ENCODE measurements at regions not wholly inside any gene's neighbourhood (a gene's known extent, or its start where the extent isn't known, plus 50 kb on each side); places are given as distances from the start of the nearest gene placed in this dataset.

DNA sequence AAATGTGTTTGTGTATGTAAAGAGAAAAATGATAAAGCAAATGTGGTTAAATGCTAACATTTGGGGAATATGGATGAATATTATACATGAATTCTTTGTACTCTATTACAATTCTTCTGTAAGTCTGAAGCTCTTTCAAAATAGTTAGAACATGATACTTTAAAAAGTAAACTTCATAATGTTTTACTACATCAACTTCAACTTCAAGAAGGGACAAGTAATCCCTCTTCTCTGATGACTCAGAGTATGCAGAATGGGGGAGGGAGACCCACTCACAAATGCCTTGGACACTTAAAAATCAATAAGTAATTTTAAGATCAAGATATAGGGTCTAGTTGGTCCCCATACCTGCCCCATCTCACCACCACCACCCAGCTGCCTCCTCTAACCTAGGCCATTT lies 162.4 kb downstream of the ESM1 start:
- ChIA-PET CTCF (no interaction called here), POLR2A (no interaction called here)
- TF ChIP-seq, protein P1, sequence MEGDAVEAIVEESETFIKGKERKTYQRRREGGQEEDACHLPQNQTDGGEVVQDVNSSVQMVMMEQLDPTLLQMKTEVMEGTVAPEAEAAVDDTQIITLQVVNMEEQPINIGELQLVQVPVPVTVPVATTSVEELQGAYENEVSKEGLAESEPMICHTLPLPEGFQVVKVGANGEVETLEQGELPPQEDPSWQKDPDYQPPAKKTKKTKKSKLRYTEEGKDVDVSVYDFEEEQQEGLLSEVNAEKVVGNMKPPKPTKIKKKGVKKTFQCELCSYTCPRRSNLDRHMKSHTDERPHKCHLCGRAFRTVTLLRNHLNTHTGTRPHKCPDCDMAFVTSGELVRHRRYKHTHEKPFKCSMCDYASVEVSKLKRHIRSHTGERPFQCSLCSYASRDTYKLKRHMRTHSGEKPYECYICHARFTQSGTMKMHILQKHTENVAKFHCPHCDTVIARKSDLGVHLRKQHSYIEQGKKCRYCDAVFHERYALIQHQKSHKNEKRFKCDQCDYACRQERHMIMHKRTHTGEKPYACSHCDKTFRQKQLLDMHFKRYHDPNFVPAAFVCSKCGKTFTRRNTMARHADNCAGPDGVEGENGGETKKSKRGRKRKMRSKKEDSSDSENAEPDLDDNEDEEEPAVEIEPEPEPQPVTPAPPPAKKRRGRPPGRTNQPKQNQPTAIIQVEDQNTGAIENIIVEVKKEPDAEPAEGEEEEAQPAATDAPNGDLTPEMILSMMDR (IDR thresholded peaks at IDR 0.05; ENCODE audit: control extremely low read depth, extremely low read depth, low read depth, missing control alignments), result no peak
- DNase-seq (ENCODE audit: extremely low spot score), result no peak

- ChIA-PET POLR2A (no interaction called here), CTCF (no interaction called here)
- TF ChIP-seq, protein P1 (IDR thresholded peaks at IDR 0.05; ENCODE audit: control extremely low read depth, extremely low read depth, low read depth, missing control alignments), result no peak
- no peak for DNase-seq (ENCODE audit: extremely low spot score)
These were observed 163.1 kb downstream of the ESM1 start for GRCh38 chr5:54822324-54822687.

- POLR2A ChIA-PET, result no interaction called here
- TF ChIP-seq, protein P1 (IDR thresholded peaks at IDR 0.05; ENCODE audit: control extremely low read depth, extremely low read depth, low read depth, missing control alignments), result no peak
- CTCF ChIA-PET, result interaction anchor here (1.0 to 2.5 kb wide), 4 partner anchors 9 to 304 kb away, joined by 4 to 8 read pairs (median 6); partner anchors contain the start of gene SNX18
- no peak for DNase-seq (ENCODE audit: extremely low spot score)
These were observed 163.7 kb downstream of the ESM1 start for GRCh38 chr5:54821445-54822323.

- ChIA-PET POLR2A (no interaction called here), CTCF (interaction anchor here (0.9 to 2.5 kb wide), 6 partner anchors 9 to 303 kb away, joined by 3 to 8 read pairs (median 4); partner anchors contain the start of gene SNX18)
- DNase-seq (ENCODE audit: extremely low spot score), result no peak
- TF ChIP-seq, protein P1 (IDR thresholded peaks at IDR 0.05; ENCODE audit: control extremely low read depth, extremely low read depth, low read depth, missing control alignments), result no peak
These were observed 164.9 kb downstream of the ESM1 start for GRCh38 chr5:54820346-54821134.

DNA sequence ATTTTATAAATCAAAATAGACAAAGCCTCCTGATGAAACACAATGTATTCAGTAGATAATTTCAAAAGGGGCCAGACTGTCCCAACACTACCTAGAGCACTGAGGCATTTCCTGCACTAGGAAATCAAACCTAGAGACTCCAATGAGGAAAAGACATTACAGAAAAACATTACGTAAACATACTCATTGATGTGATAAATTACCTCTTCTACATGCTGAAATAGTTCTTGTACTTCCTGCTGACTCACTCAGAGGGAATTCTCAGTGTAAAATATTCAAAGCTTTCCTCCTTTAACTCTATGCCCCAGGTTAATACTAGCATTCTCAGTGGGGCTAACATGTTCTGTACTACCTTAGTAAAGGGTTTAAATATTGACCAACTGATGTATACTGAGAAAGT lies 178.0 kb downstream of the ESM1 start:
- ChIA-PET POLR2A (no interaction called here), CTCF (no interaction called here)
- DNase-seq (ENCODE audit: extremely low spot score), result no peak
- TF ChIP-seq, protein P1 (IDR thresholded peaks at IDR 0.05; ENCODE audit: control extremely low read depth, extremely low read depth, low read depth, missing control alignments), result no peak

DNA sequence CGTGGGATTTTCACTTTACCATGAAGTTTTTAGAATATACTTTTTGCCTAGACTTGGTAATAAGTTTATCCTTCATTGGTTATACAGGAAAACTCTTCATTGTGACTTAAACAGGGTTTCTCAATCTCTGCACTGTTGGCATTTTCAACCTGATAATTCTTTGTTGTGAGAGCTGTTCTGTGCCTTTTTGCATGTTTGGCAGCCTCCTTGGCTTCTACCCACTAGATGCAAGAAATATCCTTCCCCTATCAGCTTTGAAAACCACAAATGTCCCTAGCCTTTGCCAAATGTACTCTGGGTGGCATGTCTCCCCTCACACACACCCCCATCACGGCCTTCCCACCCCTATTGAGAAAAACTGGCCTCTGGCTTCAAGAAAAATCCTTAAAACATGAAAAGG lies 180.9 kb downstream of the ESM1 start:
- TF ChIP-seq, protein P1 (IDR thresholded peaks at IDR 0.05; ENCODE audit: control extremely low read depth, extremely low read depth, low read depth, missing control alignments), result no peak
- ChIA-PET CTCF (no interaction called here), POLR2A (no interaction called here)
- no peak for DNase-seq (ENCODE audit: extremely low spot score)

All from GM10248 (cell line).